ENCODE measurements at regions not wholly inside any gene's neighbourhood (a gene's known extent, or its start where the extent isn't known, plus 50 kb on each side); places are given as distances from the start of the nearest gene placed in this dataset.

GRCh38 chr2:133885847-133886246 is 317.6 kb upstream of the NCKAP5 start:
- TF ChIP-seq CTCF (conservative IDR thresholded peaks at IDR 0.05 in 1 of 2, IDR thresholded peaks at IDR 0.05 in 1 of 2; ENCODE audit: low read depth in 1 of 2, low read length in 2 of 2) (no peak), EZH2 (IDR thresholded peaks at IDR 0.05; ENCODE audit: low read length, missing control alignments) (no peak)
